GM23338 (cell line): ENCODE measurements at regions not wholly inside any gene's neighbourhood (a gene's known extent, or its start where the extent isn't known, plus 50 kb on each side); places are given as distances from the start of the nearest gene placed in this dataset.

Source experiments
- ATAC-seq: fragments of 200-7000 bp; cut with Tn5 transposase; 3 replicates; pipeline ENCODE4 v1.9.1; 2020
- DNase-seq: peaks from one replicate; pipeline ENCODE4 v3.0.0-alpha.2; 2015; ENCODE audit warnings: low spot score
- H2AFZ ChIP-seq: fragments of 200-600 bp; sonication (generic); 2 replicates; pipeline ENCODE4 v1.8.0; 2016; ENCODE audit warnings: antibody characterized with exemption, mild to moderate bottlenecking, moderate library complexity
- H3F3A ChIP-seq: fragments of 200-600 bp; sonication (generic); replicated peaks from 2 replicates; pipeline ENCODE4 v1.8.0; 2017; ENCODE audit warnings: antibody characterized with exemption, mixed run types, low read depth
- H3K27ac ChIP-seq: fragments of 200-600 bp; sonication (generic); 2 replicates; pipeline ENCODE4 v1.6.1; 2016; ENCODE audit warnings: low read depth
- H3K27me3 ChIP-seq: fragments of 200-600 bp; sonication (generic); 2 replicates; pipeline ENCODE4 v1.8.0; 2016; ENCODE audit warnings: mild to moderate bottlenecking, mixed run types, moderate library complexity; ENCODE audit not compliant: insufficient read depth
- H3K36me3 ChIP-seq: fragments of 200-600 bp; sonication (generic); 2 replicates; pipeline ENCODE4 v1.8.0; 2016; ENCODE audit warnings: mild to moderate bottlenecking; ENCODE audit not compliant: insufficient read depth
- H3K4me1 ChIP-seq: fragments of 200-600 bp; sonication (generic); 2 replicates; pipeline ENCODE4 v1.8.0; 2016; ENCODE audit warnings: mild to moderate bottlenecking, moderate library complexity; ENCODE audit not compliant: insufficient read depth
- H3K4me2 ChIP-seq: fragments of 200-600 bp; sonication (generic); 2 replicates; pipeline ENCODE4 v1.7.1; 2017; ENCODE audit warnings: mixed run types
- H3K4me3 ChIP-seq: fragments of 200-600 bp; sonication (generic); 2 replicates; pipeline ENCODE4 v1.6.1; 2016; ENCODE audit warnings: mixed run types
- H3K79me2 ChIP-seq: fragments of 200-600 bp; sonication (generic); replicated peaks from 2 replicates; pipeline ENCODE4 v1.8.0; 2017; ENCODE audit warnings: mild to moderate bottlenecking; ENCODE audit not compliant: insufficient read depth
- H3K9me2 ChIP-seq: fragments of 200-600 bp; sonication (generic); 2 replicates; pipeline ENCODE4 v1.8.0; 2017; ENCODE audit not compliant: insufficient read depth
- H4K20me1 ChIP-seq: fragments of 200-600 bp; sonication (generic); replicated peaks from 2 replicates; pipeline ENCODE4 v1.8.0; 2017; ENCODE audit warnings: mild to moderate bottlenecking; ENCODE audit not compliant: insufficient read depth
- H3K27ac Mint-ChIP-seq: 2 replicates; pipeline ENCODE4 v1.8.0; 2020; ENCODE audit warnings: inconsistent platforms, mild to moderate bottlenecking, moderate library complexity, mixed read lengths
- H3K27me3 Mint-ChIP-seq: 3 replicates; pipeline ENCODE4 v1.8.0; 2022; ENCODE audit warnings: low read depth, mild to moderate bottlenecking, moderate library complexity, mixed read lengths, inconsistent platforms; ENCODE audit not compliant: insufficient read depth, poor library complexity
- H3K36me3 Mint-ChIP-seq: 3 replicates; pipeline ENCODE4 v1.8.0; 2021; ENCODE audit warnings: low read depth, mild to moderate bottlenecking, inconsistent platforms, moderate library complexity, mixed read lengths
- H3K4me1 Mint-ChIP-seq: 3 replicates; pipeline ENCODE4 v1.8.0; 2020; ENCODE audit warnings: mild to moderate bottlenecking, inconsistent platforms, mixed read lengths
- H3K4me3 Mint-ChIP-seq: 3 replicates; pipeline ENCODE4 v1.8.0; 2021; ENCODE audit warnings: moderate library complexity, mild to moderate bottlenecking, inconsistent platforms, mixed read lengths
- H3K9me3 Mint-ChIP-seq: 3 replicates; pipeline ENCODE4 v1.8.0; 2020; ENCODE audit warnings: moderate library complexity, mild to moderate bottlenecking, inconsistent platforms, mixed read lengths
- CTCF ChIP-seq, 2 experiments: fragments of 200-600 bp in 1 of 2; sonication (generic) in 1 of 2; conservative IDR thresholded peaks; 2 replicates each; pipeline versions ENCODE4 v1.5.1 to v1.6.1; 2016 to 2017; ENCODE audit warnings: antibody characterized with exemption in 2 of 2, low read depth in 2 of 2, mild to moderate bottlenecking in 2 of 2, moderate library complexity in 1 of 2
- NANOG ChIP-seq: IDR thresholded peaks from 2 replicates; pipeline ENCODE4 v1.6.1; 2016; ENCODE audit warnings: antibody characterized with exemption, borderline replicate concordance
- ZNF114 ChIP-seq: fragments of 250-450 bp; sonication (Bioruptor Pico); IDR thresholded peaks from 2 replicates; pipeline ENCODE4 v1.5.0; 2020; ENCODE audit warnings: mild to moderate bottlenecking, moderate library complexity
- ZNF462 ChIP-seq: fragments of 250-450 bp; sonication (Bioruptor Pico); IDR thresholded peaks from 2 replicates; pipeline ENCODE4 v1.5.0; 2020; ENCODE audit warnings: mild to moderate bottlenecking, moderate library complexity

GRCh38 chr18:67318651-67319050, 197.9 kb downstream of the DSEL start:
- H4K20me1 ChIP-seq: no peaks in the 10 kb centered on the region
- H3K36me3 Mint-ChIP-seq: no peaks in the 10 kb centered on the region
- H3K4me1 Mint-ChIP-seq: no peaks in the 10 kb centered on the region
- DNase-seq (no peak), ATAC-seq (no peak)
- no peak overlapping the region for H3K27ac ChIP-seq
- peaks cover 3% of the 10 kb centered on the region; the same call in 1 of the 3 replicates for H3K9me3 Mint-ChIP-seq
- no peak overlapping the region for H3K27ac Mint-ChIP-seq
- peaks cover 3% of the 10 kb centered on the region; the same call in 1 of the 2 replicates for H3K4me1 ChIP-seq
- no peak for TF ChIP-seq NANOG
- TF ChIP-seq CTCF (conservative IDR thresholded peaks at IDR 0.05; ENCODE audit: low read depth in 2 of 2): no peak
- no peak for TF ChIP-seq ZNF114 (CRISPR knock-in tag)
- no peaks in the 10 kb centered on the region for H3K79me2 ChIP-seq
- H3K4me2 ChIP-seq: no peak overlapping the region
- no peak overlapping the region for H2AFZ ChIP-seq
- H3F3A ChIP-seq: no peaks in the 10 kb centered on the region
- no peaks in the 10 kb centered on the region for H3K9me2 ChIP-seq
- H3K27me3 Mint-ChIP-seq: no peaks in the 10 kb centered on the region
- H3K4me3 ChIP-seq: no peak overlapping the region
- H3K36me3 ChIP-seq: no peaks in the 10 kb centered on the region
- no peaks in the 10 kb centered on the region for H3K27me3 ChIP-seq
- H3K4me3 Mint-ChIP-seq: no peak overlapping the region

- no peaks in the 10 kb centered on the region for H3K27me3 Mint-ChIP-seq
- H3K4me2 ChIP-seq: no peak overlapping the region
- DNase-seq (no peak), ATAC-seq (no peak)
- H3F3A ChIP-seq: no peaks in the 10 kb centered on the region
- H3K4me3 ChIP-seq: no peak overlapping the region
- H3K79me2 ChIP-seq: no peaks in the 10 kb centered on the region
- no peak overlapping the region for H3K27ac Mint-ChIP-seq
- peaks cover 3% of the 10 kb centered on the region; the same call in 1 of the 2 replicates for H3K4me1 ChIP-seq
- TF ChIP-seq ZNF462 (CRISPR knock-in tag): no peak
- no peaks in the 10 kb centered on the region for H3K9me3 Mint-ChIP-seq
- H3K27me3 ChIP-seq: no peaks in the 10 kb centered on the region
- H3K4me3 Mint-ChIP-seq: no peak overlapping the region
- H4K20me1 ChIP-seq: no peaks in the 10 kb centered on the region
- no peaks in the 10 kb centered on the region for H3K9me2 ChIP-seq
- H3K4me1 Mint-ChIP-seq: no peaks in the 10 kb centered on the region
- no peak overlapping the region for H2AFZ ChIP-seq
- no peak overlapping the region for H3K27ac ChIP-seq
- H3K36me3 ChIP-seq: no peaks in the 10 kb centered on the region
- H3K36me3 Mint-ChIP-seq: no peaks in the 10 kb centered on the region
Observed at GRCh38 chr18:67310826-67311225, 205.7 kb downstream of the DSEL start.
